Testis (tissue), 2 donors: ENCODE measurements at regions not wholly inside any gene's neighbourhood (a gene's known extent, or its start where the extent isn't known, plus 50 kb on each side); places are given as distances from the start of the nearest gene placed in this dataset.

ENCODE experiments used
- DNase-seq: peaks from one replicate; pipeline ENCODE4 v3.0.0-alpha.2; 2019
- H3K27ac ChIP-seq, 2 donors: fragments of 200-600 bp; sonication (generic); one replicate each; pipeline ENCODE4 v1.5.1; 2019
- H3K27me3 ChIP-seq: fragments of 200-600 bp; sonication (generic); one replicate; pipeline ENCODE4 v1.5.1; 2019
- H3K36me3 ChIP-seq: fragments of 200-600 bp; sonication (generic); one replicate; pipeline ENCODE4 v1.5.1; 2017; ENCODE audit warnings: low read depth; ENCODE audit errors: missing control alignments
- H3K4me1 ChIP-seq: fragments of 200-600 bp; sonication (generic); one replicate; pipeline ENCODE4 v1.5.1; 2019
- H3K4me3 ChIP-seq, 2 donors: fragments of 200-600 bp; sonication (generic); one replicate each; pipeline ENCODE4 v1.5.1; 2017 to 2019
- H3K9me3 ChIP-seq: fragments of 200-600 bp; sonication (generic); one replicate; pipeline ENCODE4 v1.5.1; 2017
- CTCF ChIP-seq, 3 experiments: fragments of 450-650 bp in 2 of 3; fragments of 200-600 bp in 1 of 3; sonication (generic) in 1 of 3; IDR thresholded peaks; one replicate each; pipeline ENCODE4 v1.5.1; 2016 to 2019; ENCODE audit warnings: antibody characterized with exemption in 3 of 3, mild to moderate bottlenecking in 2 of 3, moderate library complexity in 1 of 3
- POLR2A ChIP-seq: fragments of 450-650 bp; IDR thresholded peaks from one replicate; pipeline ENCODE4 v1.6.1; 2017; ENCODE audit warnings: antibody characterized with exemption, mild to moderate bottlenecking, moderate library complexity
- WGBS, 2 donors: methylation state at CpG; one replicate each; pipeline ENCODE4 v1.1.5; 2018; 5-methylcytosine and 5-hydroxymethylcytosine counted together
- intact Hi-C: fragments of 100-400 bp; cut with DNase I; formaldehyde crosslinking; loops from one replicate; pipeline ENCODE4 v1.15.1; 2023; ENCODE audit warnings: low total_unique reads

- no peaks in the 10 kb centered on the region for H3K9me3 ChIP-seq
- WGBS, 2 donors, result 62 to 84% methylated on average over 2 of the region's 2 CpGs
Observed at GRCh38 chr2:204341887-204342276, 203.4 kb upstream of the PARD3B start.

GRCh38 chr2:204343685-204344084 lies 201.6 kb upstream of the PARD3B start:
- Histone ChIP-seq H3K4me1 (no peaks in the 10 kb centered on the region), H3K9me3 (no peaks in the 10 kb centered on the region), H3K36me3 (no peaks in the 10 kb centered on the region), H3K4me3 (no peak overlapping the region), H3K27me3 (no peaks in the 10 kb centered on the region), H3K27ac (no peak overlapping the region)
- TF ChIP-seq CTCF (IDR thresholded peaks at IDR 0.05) (no peak), POLR2A (no peak)
- intact Hi-C loops, result no loop called here
- no peak for DNase-seq
- 97 to 100% methylated on average over 2 of the region's 2 CpGs for WGBS, 2 donors

More at GRCh38 chr2:204341887-204342276, 203.4 kb upstream of the PARD3B start:
- TF ChIP-seq CTCF (IDR thresholded peaks at IDR 0.05) (no peak), POLR2A (no peak)
- Histone ChIP-seq H3K36me3 (no peaks in the 10 kb centered on the region), H3K4me1 (no peaks in the 10 kb centered on the region), H3K27ac (no peak overlapping the region), H3K4me3 (no peak overlapping the region), H3K27me3 (no peaks in the 10 kb centered on the region)
- DNase-seq, result no peak
- intact Hi-C loops, result no loop called here

GRCh38 chr2:204344119-204344518 lies 201.2 kb upstream of the PARD3B start:
- WGBS, 2 donors, result 72 to 80% methylated on average over 2 of the region's 2 CpGs
- no peaks in the 10 kb centered on the region for H3K27me3 ChIP-seq
- no peaks in the 10 kb centered on the region for H3K4me1 ChIP-seq
- intact Hi-C loops, result no loop called here
- H3K27ac ChIP-seq, result no peak overlapping the region
- no peak for DNase-seq
- H3K36me3 ChIP-seq, result no peaks in the 10 kb centered on the region
- H3K9me3 ChIP-seq, result no peaks in the 10 kb centered on the region
- H3K4me3 ChIP-seq, result no peak overlapping the region
- TF ChIP-seq POLR2A (no peak), CTCF (IDR thresholded peaks at IDR 0.05) (no peak)

GRCh38 chr2:204346906-204347305 lies 198.4 kb upstream of the PARD3B start:
- Histone ChIP-seq H3K36me3 (no peaks in the 10 kb centered on the region), H3K27ac (no peak overlapping the region), H3K9me3 (no peaks in the 10 kb centered on the region), H3K4me1 (no peaks in the 10 kb centered on the region), H3K4me3 (no peak overlapping the region), H3K27me3 (no peaks in the 10 kb centered on the region)
- no peak for DNase-seq
- intact Hi-C loops, result no loop called here
- WGBS, 2 donors, result 87 to 88% methylated on average over 3 of the region's 3 CpGs
- TF ChIP-seq POLR2A, result no peak
- TF ChIP-seq CTCF (IDR thresholded peaks at IDR 0.05), result no peak

GRCh38 chr2:204353823-204354222 lies 191.5 kb upstream of the PARD3B start:
- intact Hi-C loops, result no loop called here
- no peak for TF ChIP-seq CTCF (IDR thresholded peaks at IDR 0.05)
- TF ChIP-seq POLR2A, result no peak
- Histone ChIP-seq H3K27me3 (no peaks in the 10 kb centered on the region), H3K36me3 (no peaks in the 10 kb centered on the region), H3K4me3 (no peak overlapping the region), H3K4me1 (no peaks in the 10 kb centered on the region), H3K27ac (no peak overlapping the region), H3K9me3 (no peaks in the 10 kb centered on the region)
- peak; percentile 45 for DNase-seq
- 33 to 64% methylated on average over 4 of the region's 4 CpGs for WGBS, 2 donors
